Bronchial epithelial cell (primary cell): ENCODE measurements at regions not wholly inside any gene's neighbourhood (a gene's known extent, or its start where the extent isn't known, plus 50 kb on each side); places are given as distances from the start of the nearest gene placed in this dataset.

Experiments
- DNase-seq: peaks from one replicate; pipeline ENCODE4 v3.0.0-alpha.2; 2010; ENCODE audit warnings: low read depth
- FAIRE-seq: peaks from 2 replicates; lab custom pipeline; 2011; peaks lifted over from hg19 to GRCh38; lab: Jason Lieb, UNC
- H3K27me3 ChIP-seq: 2 replicates; pipeline ENCODE4 v1.5.1; 2011; ENCODE audit warnings: low read length; ENCODE audit not compliant: control insufficient read depth, insufficient read depth
- H3K36me3 ChIP-seq: 2 replicates; pipeline ENCODE4 v1.5.1; 2011; ENCODE audit warnings: low read length; ENCODE audit not compliant: control insufficient read depth, insufficient read depth
- H3K4me3 ChIP-seq: 2 replicates; pipeline ENCODE4 v1.5.1; 2011; ENCODE audit warnings: mild to moderate bottlenecking, low read depth, low read length, control low read depth
- TF ChIP-seq, protein P1 (sequence below): IDR thresholded peaks from 2 replicates; pipeline ENCODE4 v1.5.1; 2011; ENCODE audit warnings: mild to moderate bottlenecking, moderate library complexity, low read length, control low read depth, inconsistent platforms; ENCODE audit not compliant: insufficient read depth, severe bottlenecking

DNA sequence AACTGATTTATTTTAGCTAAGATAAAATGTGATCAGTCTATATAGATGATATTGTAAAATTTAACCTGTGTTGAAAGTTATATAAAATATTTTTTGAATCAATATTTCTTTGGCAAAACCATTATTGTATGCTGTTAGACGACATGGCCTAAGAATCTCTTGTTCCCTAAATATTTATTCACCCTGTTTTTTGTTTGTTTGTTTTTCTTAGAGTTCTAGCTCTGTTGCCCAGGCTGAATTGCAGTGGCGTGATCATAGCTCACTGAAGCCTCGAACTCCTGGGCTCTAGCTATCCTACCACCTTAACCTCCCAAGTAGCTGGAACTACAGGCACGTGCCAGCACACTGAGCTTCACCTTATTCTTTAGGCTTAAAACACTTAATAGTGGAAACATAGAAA is 410.7 kb downstream of the ARL4A start:
- no peak overlapping the region for H3K4me3 ChIP-seq
- TF ChIP-seq, protein P1, sequence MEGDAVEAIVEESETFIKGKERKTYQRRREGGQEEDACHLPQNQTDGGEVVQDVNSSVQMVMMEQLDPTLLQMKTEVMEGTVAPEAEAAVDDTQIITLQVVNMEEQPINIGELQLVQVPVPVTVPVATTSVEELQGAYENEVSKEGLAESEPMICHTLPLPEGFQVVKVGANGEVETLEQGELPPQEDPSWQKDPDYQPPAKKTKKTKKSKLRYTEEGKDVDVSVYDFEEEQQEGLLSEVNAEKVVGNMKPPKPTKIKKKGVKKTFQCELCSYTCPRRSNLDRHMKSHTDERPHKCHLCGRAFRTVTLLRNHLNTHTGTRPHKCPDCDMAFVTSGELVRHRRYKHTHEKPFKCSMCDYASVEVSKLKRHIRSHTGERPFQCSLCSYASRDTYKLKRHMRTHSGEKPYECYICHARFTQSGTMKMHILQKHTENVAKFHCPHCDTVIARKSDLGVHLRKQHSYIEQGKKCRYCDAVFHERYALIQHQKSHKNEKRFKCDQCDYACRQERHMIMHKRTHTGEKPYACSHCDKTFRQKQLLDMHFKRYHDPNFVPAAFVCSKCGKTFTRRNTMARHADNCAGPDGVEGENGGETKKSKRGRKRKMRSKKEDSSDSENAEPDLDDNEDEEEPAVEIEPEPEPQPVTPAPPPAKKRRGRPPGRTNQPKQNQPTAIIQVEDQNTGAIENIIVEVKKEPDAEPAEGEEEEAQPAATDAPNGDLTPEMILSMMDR: no peak
- no peak for DNase-seq
- FAIRE-seq: no peak
- no peaks in the 10 kb centered on the region for H3K27me3 ChIP-seq
- no peaks in the 10 kb centered on the region for H3K36me3 ChIP-seq

DNA sequence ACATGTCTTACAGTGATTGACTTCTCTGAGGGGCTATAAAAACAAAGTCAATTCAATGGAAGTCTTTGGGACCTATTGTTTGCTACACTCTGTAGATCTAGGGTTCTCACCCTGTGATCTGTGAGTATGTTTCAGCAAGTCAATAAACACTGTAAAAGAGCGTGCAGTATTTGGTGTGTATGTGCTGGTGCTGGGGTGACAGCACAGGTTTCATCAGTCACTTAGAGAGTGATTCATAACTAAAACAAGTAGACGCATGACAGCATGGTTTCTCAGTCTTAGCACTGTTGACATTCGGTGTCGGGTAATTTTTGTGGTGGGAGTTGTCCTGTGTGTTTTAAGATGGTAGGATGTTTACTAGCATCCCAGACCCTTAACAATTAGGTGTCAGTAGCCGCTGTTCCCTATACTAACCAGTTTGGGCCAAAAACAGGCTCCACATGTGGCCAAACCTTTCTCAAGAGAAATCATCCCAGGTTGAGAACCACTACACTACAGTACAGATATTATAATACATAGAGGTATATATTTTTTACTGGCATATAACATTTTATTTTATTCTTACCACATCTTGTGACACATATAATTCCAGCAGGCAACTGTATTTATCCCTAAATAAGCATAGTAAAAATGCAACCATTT is 411.8 kb downstream of the ARL4A start:
- FAIRE-seq: peak; percentile 83
- Histone ChIP-seq H3K27me3 (no peaks in the 10 kb centered on the region), H3K36me3 (no peaks in the 10 kb centered on the region), H3K4me3 (no peak overlapping the region)
- DNase-seq: peak; percentile 96
- TF ChIP-seq, protein P1: no peak

DNA sequence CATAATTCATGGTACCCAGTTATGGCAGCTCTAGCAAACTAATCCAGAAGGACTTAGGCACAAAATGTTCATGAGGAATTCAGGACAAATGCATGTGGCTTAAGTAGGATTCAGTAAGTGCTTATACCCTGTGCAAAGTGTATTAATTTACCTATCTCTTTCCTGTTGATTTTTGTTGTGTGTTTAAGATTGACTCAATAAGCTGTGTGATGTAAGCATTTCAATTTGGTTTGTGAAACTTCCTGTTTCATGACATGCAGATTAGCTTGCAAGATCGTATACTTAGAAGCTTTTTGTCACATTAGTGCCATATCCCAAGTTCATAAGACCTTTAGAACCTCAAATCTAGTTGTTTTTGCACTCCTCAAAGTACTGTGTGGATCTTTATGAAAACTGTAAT is 416.7 kb downstream of the ARL4A start:
- Histone ChIP-seq H3K36me3 (no peaks in the 10 kb centered on the region), H3K4me3 (no peak overlapping the region), H3K27me3 (no peaks in the 10 kb centered on the region)
- TF ChIP-seq, protein P1: no peak
- peak; percentile 73 for DNase-seq
- no peak for FAIRE-seq

DNA sequence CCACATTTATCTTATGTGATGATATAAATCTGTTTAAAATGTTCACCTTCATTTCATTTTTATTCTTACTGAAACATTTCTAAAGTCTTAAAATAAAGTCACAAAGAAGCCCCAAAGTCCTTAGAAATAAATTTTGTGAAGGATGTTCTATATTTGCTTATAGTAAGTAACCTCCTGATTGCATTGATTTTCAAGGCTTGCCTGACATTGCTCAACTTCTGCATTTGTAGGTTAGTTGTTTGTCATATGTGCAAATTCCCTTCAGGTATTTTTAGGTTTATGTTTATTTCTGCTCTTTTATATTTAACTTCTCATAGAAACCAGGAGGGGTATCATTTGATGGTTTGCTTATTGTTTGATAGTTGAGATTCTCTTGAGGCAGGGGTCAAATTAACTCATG is 417.8 kb downstream of the ARL4A start:
- H3K36me3 ChIP-seq: no peaks in the 10 kb centered on the region

DNA sequence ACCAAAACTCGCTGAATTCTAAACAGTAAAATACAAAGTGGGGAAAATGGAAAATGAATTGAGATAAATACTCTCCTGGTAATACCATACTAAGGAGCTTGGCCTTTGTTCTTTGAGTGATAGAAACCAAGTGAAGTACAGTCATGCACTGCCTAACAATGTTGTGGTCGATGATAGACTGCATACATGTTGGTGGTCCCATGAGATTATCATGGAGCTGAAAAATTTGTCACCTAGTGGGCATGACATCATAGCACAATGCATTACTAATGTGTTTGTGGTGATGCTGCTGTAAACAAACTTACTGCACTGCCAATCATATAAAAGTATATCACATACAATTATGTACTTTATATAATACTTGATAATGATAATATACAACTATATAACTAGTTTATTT is 419.1 kb downstream of the ARL4A start:
- TF ChIP-seq, protein P1: no peak
- no peak for DNase-seq
- H3K4me3 ChIP-seq: no peak overlapping the region
- H3K36me3 ChIP-seq: no peaks in the 10 kb centered on the region
- no peaks in the 10 kb centered on the region for H3K27me3 ChIP-seq
- no peak for FAIRE-seq

More for the DNA sequence above, 417.8 kb downstream of the ARL4A start:
- FAIRE-seq (no peak), DNase-seq (no peak)
- Histone ChIP-seq H3K4me3 (no peak overlapping the region), H3K27me3 (no peaks in the 10 kb centered on the region)
- TF ChIP-seq, protein P1: no peak

DNA sequence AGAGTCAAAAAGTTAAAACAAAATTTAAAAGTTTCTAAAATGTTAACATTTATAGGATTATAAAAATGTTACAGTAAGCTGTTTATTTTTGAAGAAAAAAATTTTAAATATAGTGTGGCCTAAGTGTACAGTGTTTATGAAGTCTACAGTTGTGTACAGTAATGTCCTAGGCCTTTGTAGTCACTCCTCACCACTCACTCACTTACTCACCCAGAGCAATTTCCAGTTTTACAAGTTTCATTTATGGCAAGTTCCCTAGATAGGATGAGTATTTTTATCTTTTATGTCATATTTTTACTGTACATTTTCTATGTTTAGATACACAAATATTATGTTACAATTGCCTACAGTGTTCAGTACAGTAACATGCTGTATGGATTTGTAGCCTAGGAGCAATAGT is 419.9 kb downstream of the ARL4A start:
- no peaks in the 10 kb centered on the region for H3K36me3 ChIP-seq
- no peaks in the 10 kb centered on the region for H3K27me3 ChIP-seq
- no peak overlapping the region for H3K4me3 ChIP-seq
- no peak for FAIRE-seq
- TF ChIP-seq, protein P1: no peak
- DNase-seq: peak; percentile 84
